Natural killer cell (primary cell): ENCODE measurements at regions not wholly inside any gene's neighbourhood (a gene's known extent, or its start where the extent isn't known, plus 50 kb on each side); places are given as distances from the start of the nearest gene placed in this dataset.

Experiments
- ATAC-seq, 3 donors: fragments of 150-1000 bp in 2 of 3; fragments of 200-7000 bp in 1 of 3; cut with Tn5 transposase; 1 replicate in 1 of 3; 2 replicates in 2 of 3; pipeline ENCODE4 v1.10.0; 2021; ENCODE audit warnings: mild to moderate bottlenecking in 2 of 3, moderate library complexity in 2 of 3
- DNase-seq, 2 donors: peaks; one replicate each; pipeline versions ENCODE4 v3.0.0 to v3.0.0-alpha.2; 2013 to 2021; ENCODE audit warnings: mixed read lengths in 1 of 2
- H3K27ac ChIP-seq: one replicate; pipeline ENCODE4 v1.5.1; 2013; ENCODE audit warnings: mild to moderate bottlenecking, low read length
- H3K27me3 ChIP-seq: one replicate; pipeline ENCODE4 v1.6.1; 2013; ENCODE audit warnings: low read length; ENCODE audit not compliant: control insufficient read depth, insufficient read depth
- H3K36me3 ChIP-seq: one replicate; pipeline ENCODE4 v1.6.1; 2013; ENCODE audit warnings: low read length; ENCODE audit not compliant: control insufficient read depth, insufficient read depth
- H3K4me1 ChIP-seq: one replicate; pipeline ENCODE4 v1.6.1; 2013; ENCODE audit warnings: low read length; ENCODE audit not compliant: control insufficient read depth, insufficient read depth
- H3K4me3 ChIP-seq: one replicate; pipeline ENCODE4 v1.5.1; 2013; ENCODE audit warnings: low read length
- H3K9me3 ChIP-seq: one replicate; pipeline ENCODE4 v1.6.1; 2013; ENCODE audit warnings: low read length; ENCODE audit not compliant: control insufficient read depth, insufficient read depth
- H3K27ac Mint-ChIP-seq, 2 donors: one replicate each; pipeline ENCODE4 v1.8.0; 2022; ENCODE audit warnings: mild to moderate bottlenecking in 2 of 2, mixed read lengths in 2 of 2, moderate library complexity in 1 of 2
- H3K27me3 Mint-ChIP-seq, 2 donors: one replicate each; pipeline ENCODE4 v1.8.0; 2022; ENCODE audit warnings: low read depth in 2 of 2, mixed read lengths in 2 of 2
- H3K36me3 Mint-ChIP-seq: one replicate; pipeline ENCODE4 v1.8.0; 2022; ENCODE audit warnings: mixed read lengths
- H3K4me1 Mint-ChIP-seq, 2 donors: one replicate each; pipeline ENCODE4 v1.8.0; 2022; ENCODE audit warnings: mixed read lengths in 2 of 2
- H3K4me3 Mint-ChIP-seq: one replicate; pipeline ENCODE4 v1.8.0; 2022; ENCODE audit warnings: mild to moderate bottlenecking, moderate library complexity, mixed read lengths
- H3K9me3 Mint-ChIP-seq, 2 donors: one replicate each; pipeline ENCODE4 v1.8.0; 2022; ENCODE audit warnings: mixed read lengths in 2 of 2
- WGBS: methylation state at CpG from one replicate; pipeline ENCODE4 v1.1.7; 2013; ENCODE audit warnings: missing lambda C conversion rate; ENCODE audit not compliant: insufficient coverage; 5-methylcytosine and 5-hydroxymethylcytosine counted together
- intact Hi-C: fragments of 100-400 bp; cut with micrococcal nuclease; formaldehyde crosslinking; loops from one replicate; pipeline ENCODE4 v1.14.2; 2022
- TF ChIP-seq, protein P1 (sequence below): fragments of 200-600 bp; IDR thresholded peaks from one replicate; pipeline ENCODE4 v1.8.0; 2022; ENCODE audit warnings: antibody characterized with exemption

DNA sequence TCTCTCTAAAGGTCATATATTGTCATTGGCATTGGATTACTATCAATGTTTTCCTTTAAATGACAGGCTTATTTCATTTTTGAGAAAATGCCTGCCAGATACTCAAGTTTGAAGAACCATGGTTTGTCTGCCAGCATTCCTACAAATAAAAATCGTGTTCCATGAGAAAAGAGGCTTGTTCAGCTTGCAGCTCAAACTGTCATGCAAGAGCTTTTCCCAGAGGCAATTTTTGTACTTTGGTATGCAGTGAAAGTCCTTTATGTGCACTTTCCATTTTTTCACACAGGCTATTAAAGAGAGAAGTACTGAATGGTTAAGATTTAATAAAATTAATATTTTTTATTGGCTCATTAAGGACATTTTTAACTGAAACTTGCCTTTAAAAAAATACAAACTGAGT lies 110.4 kb downstream of the FBXO4 start:
- Histone ChIP-seq H3K36me3 (no peaks in the 10 kb centered on the region), H3K4me3 (no peak overlapping the region), H3K27ac (no peak overlapping the region), H3K27me3 (peaks cover 3% of the 10 kb centered on the region), H3K9me3 (no peaks in the 10 kb centered on the region), H3K4me1 (no peaks in the 10 kb centered on the region)
- no peak overlapping the region for H3K27ac Mint-ChIP-seq
- TF ChIP-seq, protein P1, sequence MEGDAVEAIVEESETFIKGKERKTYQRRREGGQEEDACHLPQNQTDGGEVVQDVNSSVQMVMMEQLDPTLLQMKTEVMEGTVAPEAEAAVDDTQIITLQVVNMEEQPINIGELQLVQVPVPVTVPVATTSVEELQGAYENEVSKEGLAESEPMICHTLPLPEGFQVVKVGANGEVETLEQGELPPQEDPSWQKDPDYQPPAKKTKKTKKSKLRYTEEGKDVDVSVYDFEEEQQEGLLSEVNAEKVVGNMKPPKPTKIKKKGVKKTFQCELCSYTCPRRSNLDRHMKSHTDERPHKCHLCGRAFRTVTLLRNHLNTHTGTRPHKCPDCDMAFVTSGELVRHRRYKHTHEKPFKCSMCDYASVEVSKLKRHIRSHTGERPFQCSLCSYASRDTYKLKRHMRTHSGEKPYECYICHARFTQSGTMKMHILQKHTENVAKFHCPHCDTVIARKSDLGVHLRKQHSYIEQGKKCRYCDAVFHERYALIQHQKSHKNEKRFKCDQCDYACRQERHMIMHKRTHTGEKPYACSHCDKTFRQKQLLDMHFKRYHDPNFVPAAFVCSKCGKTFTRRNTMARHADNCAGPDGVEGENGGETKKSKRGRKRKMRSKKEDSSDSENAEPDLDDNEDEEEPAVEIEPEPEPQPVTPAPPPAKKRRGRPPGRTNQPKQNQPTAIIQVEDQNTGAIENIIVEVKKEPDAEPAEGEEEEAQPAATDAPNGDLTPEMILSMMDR, result no peak
- no peaks in the 10 kb centered on the region for H3K9me3 Mint-ChIP-seq
- H3K27me3 Mint-ChIP-seq, result peaks cover 6 to 8% of the 10 kb centered on the region in 2 donors
- H3K36me3 Mint-ChIP-seq, result no peaks in the 10 kb centered on the region
- no peak for ATAC-seq
- no peaks in the 10 kb centered on the region for H3K4me1 Mint-ChIP-seq
- no peak overlapping the region for H3K4me3 Mint-ChIP-seq
- WGBS, result 63% methylated on average over 1 of the region's 1 CpG
- intact Hi-C loops, result no loop called here
- no peak for DNase-seq

DNA sequence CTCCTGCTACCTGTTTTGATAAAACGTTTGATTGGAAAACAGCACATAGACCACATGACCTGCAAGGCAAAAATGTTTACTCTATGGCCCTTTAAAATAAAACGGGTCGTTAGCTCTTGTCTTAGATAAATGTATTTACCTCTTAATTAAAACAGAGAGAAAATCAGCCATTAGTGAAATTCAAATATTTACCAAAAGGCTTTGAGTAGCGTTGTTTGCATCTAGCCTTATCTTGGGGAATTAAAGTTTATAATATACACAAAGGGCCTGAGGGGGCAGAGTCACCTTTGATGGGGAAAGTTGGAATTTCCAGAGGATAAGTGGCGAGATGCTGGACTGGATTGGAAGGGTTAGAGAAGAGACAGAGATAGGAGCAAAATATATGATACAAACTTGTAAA lies 111.3 kb downstream of the FBXO4 start:
- ATAC-seq, result no peak
- Histone ChIP-seq H3K27ac (no peak overlapping the region), H3K4me3 (no peak overlapping the region), H3K27me3 (peaks cover 3% of the 10 kb centered on the region), H3K9me3 (no peaks in the 10 kb centered on the region), H3K4me1 (no peaks in the 10 kb centered on the region), H3K36me3 (no peaks in the 10 kb centered on the region)
- 81% methylated on average over 3 of the region's 5 CpGs for WGBS
- intact Hi-C loops, result no loop called here
- Mint-ChIP-seq H3K27me3 (peaks cover 6 to 8% of the 10 kb centered on the region in 2 donors), H3K4me3 (no peak overlapping the region), H3K9me3 (no peaks in the 10 kb centered on the region), H3K4me1 (no peaks in the 10 kb centered on the region), H3K27ac (no peak overlapping the region), H3K36me3 (no peaks in the 10 kb centered on the region)
- no peak for DNase-seq
- TF ChIP-seq, protein P1, result no peak

DNA sequence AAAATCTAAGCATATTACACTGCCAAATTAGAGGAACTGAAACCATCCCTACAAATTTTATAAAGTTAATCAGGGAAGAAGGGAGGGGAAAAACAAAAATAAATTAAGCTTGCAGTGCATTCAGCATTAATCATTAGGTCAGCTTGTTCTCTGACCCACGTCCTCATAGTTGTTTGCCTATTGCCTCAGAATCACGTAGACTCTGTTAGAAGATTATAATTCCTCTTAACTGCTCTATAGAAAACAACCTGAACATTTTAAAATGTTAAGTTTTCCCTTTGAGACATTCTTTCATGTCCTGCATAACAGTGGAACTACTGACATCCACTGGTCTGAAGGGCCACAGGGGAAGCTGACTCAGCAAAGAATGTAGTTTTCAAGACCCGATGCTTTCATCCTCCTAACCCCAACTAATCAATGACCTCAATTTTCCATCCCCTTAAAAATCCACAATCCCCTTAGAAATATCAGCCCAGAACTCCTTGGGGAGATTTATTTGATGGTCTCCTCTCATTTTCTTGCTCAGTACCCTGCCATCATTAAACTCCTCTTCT lies 112.4 kb downstream of the FBXO4 start:
- no peak overlapping the region for H3K4me3 ChIP-seq
- DNase-seq, result no peak
- WGBS, result 81% methylated on average over 3 of the region's 3 CpGs

More for the DNA sequence above, 112.4 kb downstream of the FBXO4 start:
- peaks cover 3% of the 10 kb centered on the region for H3K27me3 ChIP-seq
- H3K4me1 ChIP-seq, result no peaks in the 10 kb centered on the region
- TF ChIP-seq, protein P1, result no peak
- no peak for ATAC-seq
- H3K27me3 Mint-ChIP-seq, result peaks cover 6 to 8% of the 10 kb centered on the region in 2 donors
- H3K36me3 Mint-ChIP-seq, result no peaks in the 10 kb centered on the region
- no peak overlapping the region for H3K27ac ChIP-seq
- no peaks in the 10 kb centered on the region for H3K36me3 ChIP-seq
- no peaks in the 10 kb centered on the region for H3K9me3 ChIP-seq
- H3K4me3 Mint-ChIP-seq, result no peak overlapping the region
- intact Hi-C loops, result no loop called here
- H3K4me1 Mint-ChIP-seq, result no peaks in the 10 kb centered on the region
- H3K9me3 Mint-ChIP-seq, result no peaks in the 10 kb centered on the region
- no peak overlapping the region for H3K27ac Mint-ChIP-seq
